ENCODE measurements at regions not wholly inside any gene's neighbourhood (a gene's known extent, or its start where the extent isn't known, plus 50 kb on each side); places are given as distances from the start of the nearest gene placed in this dataset.

DNA sequence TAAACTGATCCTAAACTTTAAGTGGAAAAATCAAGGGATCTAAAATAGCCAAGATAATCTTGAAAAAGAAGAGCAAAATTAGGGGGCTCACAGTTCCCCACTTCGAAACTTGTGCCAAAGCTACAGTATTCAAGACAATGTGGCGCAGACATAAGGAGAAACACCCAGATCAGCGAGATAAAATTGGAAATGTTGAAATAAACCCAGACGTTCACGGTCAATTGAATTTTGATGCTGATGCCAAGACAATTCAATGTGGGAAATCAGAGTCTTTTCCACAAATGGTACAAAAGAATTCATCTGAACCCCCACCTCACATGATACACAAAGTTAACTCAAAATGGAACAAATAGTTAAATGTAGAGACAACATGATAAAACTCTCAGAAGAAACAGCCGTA, 601.6 kb downstream of the BRD1 start:
- ATAC-seq (no peak), DNase-seq (no peak)
- Histone ChIP-seq H3K27me3 (ENCODE audit: control insufficient read depth, insufficient read depth, low read length) (no peaks in the 10 kb centered on the region), H3K9me3 (ENCODE audit: control insufficient read depth, insufficient read depth, low read length) (no peaks in the 10 kb centered on the region), H3K4me1 (ENCODE audit: control insufficient read depth, insufficient read depth, low read length) (no peaks in the 10 kb centered on the region), H3K27ac (ENCODE audit: low read length) (no peak overlapping the region), H3K4me3 (ENCODE audit: low read length) (no peak overlapping the region), H3K36me3 (ENCODE audit: control insufficient read depth, insufficient read depth, low read length) (no peaks in the 10 kb centered on the region)
- H3K9me3 Mint-ChIP-seq: no peaks in the 10 kb centered on the region
- 75% methylated on average over 6 of the region's 6 CpGs for WGBS (ENCODE audit: insufficient coverage)
- TF ChIP-seq, protein P1, sequence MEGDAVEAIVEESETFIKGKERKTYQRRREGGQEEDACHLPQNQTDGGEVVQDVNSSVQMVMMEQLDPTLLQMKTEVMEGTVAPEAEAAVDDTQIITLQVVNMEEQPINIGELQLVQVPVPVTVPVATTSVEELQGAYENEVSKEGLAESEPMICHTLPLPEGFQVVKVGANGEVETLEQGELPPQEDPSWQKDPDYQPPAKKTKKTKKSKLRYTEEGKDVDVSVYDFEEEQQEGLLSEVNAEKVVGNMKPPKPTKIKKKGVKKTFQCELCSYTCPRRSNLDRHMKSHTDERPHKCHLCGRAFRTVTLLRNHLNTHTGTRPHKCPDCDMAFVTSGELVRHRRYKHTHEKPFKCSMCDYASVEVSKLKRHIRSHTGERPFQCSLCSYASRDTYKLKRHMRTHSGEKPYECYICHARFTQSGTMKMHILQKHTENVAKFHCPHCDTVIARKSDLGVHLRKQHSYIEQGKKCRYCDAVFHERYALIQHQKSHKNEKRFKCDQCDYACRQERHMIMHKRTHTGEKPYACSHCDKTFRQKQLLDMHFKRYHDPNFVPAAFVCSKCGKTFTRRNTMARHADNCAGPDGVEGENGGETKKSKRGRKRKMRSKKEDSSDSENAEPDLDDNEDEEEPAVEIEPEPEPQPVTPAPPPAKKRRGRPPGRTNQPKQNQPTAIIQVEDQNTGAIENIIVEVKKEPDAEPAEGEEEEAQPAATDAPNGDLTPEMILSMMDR (IDR thresholded peaks at IDR 0.05): no peak
- peaks cover 4 to 12% of the 10 kb centered on the region in 2 donors for H3K27me3 Mint-ChIP-seq (ENCODE audit: low read depth in 2 of 2)
- H3K4me3 Mint-ChIP-seq: no peak overlapping the region
- H3K36me3 Mint-ChIP-seq: no peaks in the 10 kb centered on the region
- H3K27ac Mint-ChIP-seq: no peak overlapping the region
- H3K4me1 Mint-ChIP-seq: no peaks in the 10 kb centered on the region
- intact Hi-C loops (cut with micrococcal nuclease): no loop called here

DNA sequence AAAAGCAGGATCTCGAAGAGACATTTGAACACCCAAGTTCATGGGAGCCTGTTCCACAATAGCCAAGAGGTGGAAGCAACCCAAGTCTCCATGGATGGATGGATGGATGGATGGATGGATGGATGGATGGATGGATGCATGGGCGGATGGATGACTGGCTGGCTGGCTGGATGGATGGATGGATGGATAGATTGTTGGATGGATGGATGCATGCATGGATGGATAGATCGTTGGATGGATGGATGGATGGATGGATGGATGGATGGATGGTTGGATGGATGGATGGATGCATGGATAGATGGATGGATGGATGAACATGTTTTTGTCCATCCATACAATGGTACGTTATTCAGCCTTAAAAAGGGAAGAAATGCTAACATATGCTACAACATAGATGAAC, 603.4 kb downstream of the BRD1 start:
- no peaks in the 10 kb centered on the region for H3K4me1 Mint-ChIP-seq
- Histone ChIP-seq H3K36me3 (ENCODE audit: control insufficient read depth, insufficient read depth, low read length) (no peaks in the 10 kb centered on the region), H3K27me3 (ENCODE audit: control insufficient read depth, insufficient read depth, low read length) (no peaks in the 10 kb centered on the region), H3K27ac (ENCODE audit: low read length) (no peak overlapping the region), H3K4me3 (ENCODE audit: low read length) (no peak overlapping the region), H3K4me1 (ENCODE audit: control insufficient read depth, insufficient read depth, low read length) (no peaks in the 10 kb centered on the region), H3K9me3 (ENCODE audit: control insufficient read depth, insufficient read depth, low read length) (no peaks in the 10 kb centered on the region)
- TF ChIP-seq, protein P1 (IDR thresholded peaks at IDR 0.05): no peak
- H3K4me3 Mint-ChIP-seq: no peak overlapping the region
- no peaks in the 10 kb centered on the region for H3K36me3 Mint-ChIP-seq
- peaks cover 2% of the 10 kb centered on the region in 2 donors for H3K9me3 Mint-ChIP-seq
- WGBS (ENCODE audit: insufficient coverage): 79% methylated on average over 4 of the region's 4 CpGs
- ATAC-seq (no peak), DNase-seq (no peak)
- peaks cover 10 to 20% of the 10 kb centered on the region in 2 donors for H3K27me3 Mint-ChIP-seq (ENCODE audit: low read depth in 2 of 2)
- intact Hi-C loops (cut with micrococcal nuclease): no loop called here
- H3K27ac Mint-ChIP-seq: no peak overlapping the region

DNA sequence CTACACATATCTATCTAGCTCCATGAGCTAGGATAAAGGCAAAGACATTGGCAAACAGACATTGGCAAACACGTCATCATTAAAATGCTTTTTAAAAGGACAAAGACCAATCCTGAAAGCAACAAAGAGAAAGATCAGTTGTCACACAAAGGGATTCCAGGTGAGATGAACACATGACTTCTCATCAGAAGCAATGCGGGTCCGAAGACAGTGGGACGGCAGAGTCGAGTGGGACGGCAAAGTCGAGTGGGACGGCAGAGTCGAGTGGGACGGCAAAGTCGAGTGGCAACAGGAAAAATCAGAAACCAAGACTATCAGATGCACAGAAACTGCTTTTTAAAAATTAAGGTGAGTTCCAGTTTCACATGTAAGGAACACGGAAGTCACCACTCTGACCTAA, 609.5 kb downstream of the BRD1 start:
- Histone ChIP-seq H3K4me1 (ENCODE audit: control insufficient read depth, insufficient read depth, low read length) (no peaks in the 10 kb centered on the region), H3K27me3 (ENCODE audit: control insufficient read depth, insufficient read depth, low read length) (no peaks in the 10 kb centered on the region), H3K27ac (ENCODE audit: low read length) (no peak overlapping the region), H3K36me3 (ENCODE audit: control insufficient read depth, insufficient read depth, low read length) (no peaks in the 10 kb centered on the region), H3K4me3 (ENCODE audit: low read length) (no peak overlapping the region), H3K9me3 (ENCODE audit: control insufficient read depth, insufficient read depth, low read length) (peaks cover 5% of the 10 kb centered on the region)
- intact Hi-C loops (cut with micrococcal nuclease): no loop called here
- Mint-ChIP-seq H3K36me3 (peaks cover 11% of the 10 kb centered on the region), H3K9me3 (peaks cover 7% of the 10 kb centered on the region in 2 donors), H3K27me3 (ENCODE audit: low read depth in 2 of 2) (peaks cover 14 to 36% of the 10 kb centered on the region in 2 donors), H3K4me3 (no peak overlapping the region), H3K4me1 (no peaks in the 10 kb centered on the region), H3K27ac (no peak overlapping the region)
- DNase-seq: no peak
- TF ChIP-seq, protein P1 (IDR thresholded peaks at IDR 0.05): no peak
- WGBS (ENCODE audit: insufficient coverage): 94% methylated on average over 12 of the region's 12 CpGs
- no peak for ATAC-seq

DNA sequence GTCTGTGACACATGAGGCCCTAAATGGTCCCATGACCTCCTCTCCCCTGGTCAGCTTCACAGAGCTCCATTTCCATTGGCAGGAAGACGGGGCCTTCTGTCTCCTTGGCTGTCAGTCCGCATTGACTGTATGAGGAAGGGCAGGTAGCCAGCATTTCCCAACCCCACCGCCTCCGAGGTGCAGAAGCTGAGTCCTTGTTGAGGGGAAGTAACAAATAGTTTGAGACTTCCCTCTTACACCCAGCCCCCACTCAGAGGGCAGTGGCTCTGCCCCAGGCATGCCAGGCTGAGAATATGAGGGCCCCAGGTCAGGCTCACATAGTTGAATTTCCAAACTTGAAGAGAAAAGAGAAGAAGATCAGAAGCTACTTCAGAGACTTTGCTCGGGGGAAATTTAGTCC, 611.1 kb downstream of the BRD1 start:
- Mint-ChIP-seq H3K27ac (no peak overlapping the region), H3K9me3 (peaks cover 7% of the 10 kb centered on the region in 2 donors), H3K4me1 (no peaks in the 10 kb centered on the region), H3K36me3 (peaks cover 11% of the 10 kb centered on the region), H3K27me3 (ENCODE audit: low read depth in 2 of 2) (peaks cover 14 to 30% of the 10 kb centered on the region in 2 donors), H3K4me3 (no peak overlapping the region)
- H3K27me3 ChIP-seq (ENCODE audit: control insufficient read depth, insufficient read depth, low read length): no peaks in the 10 kb centered on the region
- 50% methylated on average over 2 of the region's 5 CpGs for WGBS (ENCODE audit: insufficient coverage)
- H3K27ac ChIP-seq (ENCODE audit: low read length): no peak overlapping the region
- intact Hi-C loops (cut with micrococcal nuclease): no loop called here
- peaks cover 5% of the 10 kb centered on the region for H3K9me3 ChIP-seq (ENCODE audit: control insufficient read depth, insufficient read depth, low read length)
- H3K4me1 ChIP-seq (ENCODE audit: control insufficient read depth, insufficient read depth, low read length): no peaks in the 10 kb centered on the region
- TF ChIP-seq, protein P1 (IDR thresholded peaks at IDR 0.05): no peak
- DNase-seq (no peak), ATAC-seq (no peak)
- no peak overlapping the region for H3K4me3 ChIP-seq (ENCODE audit: low read length)
- no peaks in the 10 kb centered on the region for H3K36me3 ChIP-seq (ENCODE audit: control insufficient read depth, insufficient read depth, low read length)
